ENCODE measurements at regions not wholly inside any gene's neighbourhood (a gene's known extent, or its start where the extent isn't known, plus 50 kb on each side); places are given as distances from the start of the nearest gene placed in this dataset.

DNA sequence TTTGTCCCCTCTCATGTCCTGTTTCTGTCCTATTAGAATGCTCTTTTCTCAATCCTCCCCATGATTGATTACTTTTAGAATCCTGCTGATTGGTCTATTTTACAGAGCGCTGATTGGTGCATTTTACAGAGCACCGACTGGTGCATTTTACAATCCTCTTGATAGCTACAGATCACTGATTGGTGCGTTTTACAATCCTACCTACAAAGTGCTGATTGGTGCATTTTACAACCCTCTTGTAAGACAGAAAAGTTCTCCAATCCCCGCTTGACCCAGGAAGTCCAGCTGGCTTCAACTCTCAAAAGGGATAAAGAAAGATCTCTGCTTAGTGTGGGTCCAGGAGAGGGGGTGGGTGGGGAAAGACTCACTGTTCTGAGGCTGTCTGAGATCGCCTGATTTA lies 71.3 kb downstream of the DHRS2 start:
- no peaks in the 10 kb centered on the region for H3K4me1 ChIP-seq (ENCODE audit: control insufficient read depth in 2 of 2, insufficient read depth in 2 of 2, low read length in 2 of 2)
- ChIA-PET CTCF (interaction anchor here (1.6 kb wide), 1 partner anchor 76 kb away, joined by 3 read pairs; no protein-coding TSS in a partner anchor), POLR2A (no interaction called here)
- H3K4me1 Mint-ChIP-seq = no peaks in the 10 kb centered on the region
- no peaks in the 10 kb centered on the region for H3K9me3 Mint-ChIP-seq (ENCODE audit: insufficient read depth)
- H3K4me3 ChIP-seq (ENCODE audit: control extremely low read depth in 1 of 5, extremely low read depth in 1 of 5, insufficient read depth in 1 of 5, low read depth in 2 of 5, low read length in 4 of 5) = no peak overlapping the region
- no peak overlapping the region for H3K27ac ChIP-seq (ENCODE audit: low read length in 2 of 2)
- peaks cover 0 to 10% (median 4%) of the 10 kb centered on the region in 3 donors for H3K9me3 ChIP-seq (ENCODE audit: control extremely low read depth in 1 of 3, control insufficient read depth in 2 of 3, insufficient read depth in 1 of 3, low read length in 2 of 3)
- H3K27me3 Mint-ChIP-seq = no peaks in the 10 kb centered on the region
- no peak for ATAC-seq (ENCODE audit: low read depth)
- no peak overlapping the region for H3K4me3 Mint-ChIP-seq
- H3K4me2 ChIP-seq (replicated peaks; ENCODE audit: low read depth, low read length, poor library complexity, severe bottlenecking) = no peak overlapping the region
- no peaks in the 10 kb centered on the region for H3K27me3 ChIP-seq (replicated peaks in 1 of 4; ENCODE audit: control extremely low read depth in 1 of 4, control insufficient read depth in 3 of 4, insufficient read depth in 4 of 4, low read length in 3 of 4)
- H4K20me1 ChIP-seq (ENCODE audit: control insufficient read depth, insufficient read depth, low read length, poor library complexity, severe bottlenecking) = no peaks in the 10 kb centered on the region
- no peak for TF ChIP-seq EZH2 (IDR thresholded peaks at IDR 0.05; ENCODE audit: borderline replicate concordance, insufficient read depth, low read depth, low read length, poor library complexity, severe bottlenecking)
- TF ChIP-seq, protein P1, sequence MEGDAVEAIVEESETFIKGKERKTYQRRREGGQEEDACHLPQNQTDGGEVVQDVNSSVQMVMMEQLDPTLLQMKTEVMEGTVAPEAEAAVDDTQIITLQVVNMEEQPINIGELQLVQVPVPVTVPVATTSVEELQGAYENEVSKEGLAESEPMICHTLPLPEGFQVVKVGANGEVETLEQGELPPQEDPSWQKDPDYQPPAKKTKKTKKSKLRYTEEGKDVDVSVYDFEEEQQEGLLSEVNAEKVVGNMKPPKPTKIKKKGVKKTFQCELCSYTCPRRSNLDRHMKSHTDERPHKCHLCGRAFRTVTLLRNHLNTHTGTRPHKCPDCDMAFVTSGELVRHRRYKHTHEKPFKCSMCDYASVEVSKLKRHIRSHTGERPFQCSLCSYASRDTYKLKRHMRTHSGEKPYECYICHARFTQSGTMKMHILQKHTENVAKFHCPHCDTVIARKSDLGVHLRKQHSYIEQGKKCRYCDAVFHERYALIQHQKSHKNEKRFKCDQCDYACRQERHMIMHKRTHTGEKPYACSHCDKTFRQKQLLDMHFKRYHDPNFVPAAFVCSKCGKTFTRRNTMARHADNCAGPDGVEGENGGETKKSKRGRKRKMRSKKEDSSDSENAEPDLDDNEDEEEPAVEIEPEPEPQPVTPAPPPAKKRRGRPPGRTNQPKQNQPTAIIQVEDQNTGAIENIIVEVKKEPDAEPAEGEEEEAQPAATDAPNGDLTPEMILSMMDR (IDR thresholded peaks at IDR 0.05) = no peak
- no peak for DNase-seq
- intact Hi-C loops (cut with micrococcal nuclease) = no loop called here
- WGBS (ENCODE audit: insufficient coverage) = 89% methylated on average over 4 of the region's 5 CpGs
- H3K36me3 ChIP-seq (replicated peaks in 1 of 2; ENCODE audit: control extremely low read depth in 1 of 2, control insufficient read depth in 1 of 2, extremely low read depth in 1 of 2, insufficient read depth in 2 of 2, low read length in 1 of 2) = no peaks in the 10 kb centered on the region
- no peak overlapping the region for H2AFZ ChIP-seq (ENCODE audit: insufficient read depth, low read depth, low read length, poor library complexity, severe bottlenecking)
- H3K79me2 ChIP-seq (ENCODE audit: control insufficient read depth, insufficient read depth, low read length) = no peaks in the 10 kb centered on the region
- no peak overlapping the region for H3K27ac Mint-ChIP-seq
- H3K9ac ChIP-seq (ENCODE audit: low read length) = no peak overlapping the region

DNA sequence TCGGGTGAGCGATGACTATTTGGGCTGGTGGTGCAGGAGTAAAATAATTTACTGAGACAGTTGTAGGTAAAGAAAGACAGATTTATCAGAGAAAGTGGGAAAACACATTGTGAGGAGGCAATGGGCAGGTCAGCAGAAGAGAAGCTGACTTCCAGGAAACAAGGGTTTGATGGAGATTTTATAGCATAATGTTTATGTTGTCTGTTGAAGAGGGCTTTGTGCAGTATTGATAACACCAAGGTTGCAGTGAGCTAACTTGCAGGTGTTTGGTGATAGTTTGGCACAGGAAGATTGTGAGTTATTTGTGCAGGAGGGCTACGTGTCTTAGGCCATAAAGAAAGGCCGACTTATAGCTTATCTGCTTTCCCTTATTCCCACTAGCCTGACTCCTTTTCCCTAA lies 72.2 kb downstream of the DHRS2 start:
- H3K9me3 Mint-ChIP-seq (ENCODE audit: insufficient read depth) = no peaks in the 10 kb centered on the region
- Histone ChIP-seq H3K4me1 (ENCODE audit: control insufficient read depth in 2 of 2, insufficient read depth in 2 of 2, low read length in 2 of 2) (no peaks in the 10 kb centered on the region), H3K27ac (ENCODE audit: low read length in 2 of 2) (no peak overlapping the region), H2AFZ (ENCODE audit: insufficient read depth, low read depth, low read length, poor library complexity, severe bottlenecking) (no peak overlapping the region), H3K27me3 (replicated peaks in 1 of 4; ENCODE audit: control extremely low read depth in 1 of 4, control insufficient read depth in 3 of 4, insufficient read depth in 4 of 4, low read length in 3 of 4) (no peaks in the 10 kb centered on the region), H3K9me3 (ENCODE audit: control extremely low read depth in 1 of 3, control insufficient read depth in 2 of 3, insufficient read depth in 1 of 3, low read length in 2 of 3) (peaks cover 0 to 10% (median 4%) of the 10 kb centered on the region in 3 donors), H4K20me1 (ENCODE audit: control insufficient read depth, insufficient read depth, low read length, poor library complexity, severe bottlenecking) (no peaks in the 10 kb centered on the region), H3K36me3 (replicated peaks in 1 of 2; ENCODE audit: control extremely low read depth in 1 of 2, control insufficient read depth in 1 of 2, extremely low read depth in 1 of 2, insufficient read depth in 2 of 2, low read length in 1 of 2) (no peaks in the 10 kb centered on the region), H3K4me2 (replicated peaks; ENCODE audit: low read depth, low read length, poor library complexity, severe bottlenecking) (no peak overlapping the region), H3K9ac (ENCODE audit: low read length) (no peak overlapping the region), H3K79me2 (ENCODE audit: control insufficient read depth, insufficient read depth, low read length) (no peaks in the 10 kb centered on the region), H3K4me3 (ENCODE audit: control extremely low read depth in 1 of 5, extremely low read depth in 1 of 5, insufficient read depth in 1 of 5, low read depth in 2 of 5, low read length in 4 of 5) (no peak overlapping the region)
- POLR2A ChIA-PET = no interaction called here
- DNase-seq (no peak), ATAC-seq (ENCODE audit: low read depth) (no peak)
- CTCF ChIA-PET = interaction anchor here (1.6 kb wide), 1 partner anchor 77 kb away, joined by 3 read pairs; no protein-coding TSS in a partner anchor
- intact Hi-C loops (cut with micrococcal nuclease) = no loop called here
- no peak overlapping the region for H3K4me3 Mint-ChIP-seq
- WGBS (ENCODE audit: insufficient coverage) = 100% methylated on average over 2 of the region's 4 CpGs
- peaks cover 9% of the 10 kb centered on the region for H3K27me3 Mint-ChIP-seq
- no peaks in the 10 kb centered on the region for H3K4me1 Mint-ChIP-seq
- H3K27ac Mint-ChIP-seq = no peak overlapping the region
- TF ChIP-seq, protein P1 (IDR thresholded peaks at IDR 0.05) = no peak

All from B cell (primary cell).